ENCODE measurements at regions not wholly inside any gene's neighbourhood (a gene's known extent, or its start where the extent isn't known, plus 50 kb on each side); places are given as distances from the start of the nearest gene placed in this dataset.

DNA sequence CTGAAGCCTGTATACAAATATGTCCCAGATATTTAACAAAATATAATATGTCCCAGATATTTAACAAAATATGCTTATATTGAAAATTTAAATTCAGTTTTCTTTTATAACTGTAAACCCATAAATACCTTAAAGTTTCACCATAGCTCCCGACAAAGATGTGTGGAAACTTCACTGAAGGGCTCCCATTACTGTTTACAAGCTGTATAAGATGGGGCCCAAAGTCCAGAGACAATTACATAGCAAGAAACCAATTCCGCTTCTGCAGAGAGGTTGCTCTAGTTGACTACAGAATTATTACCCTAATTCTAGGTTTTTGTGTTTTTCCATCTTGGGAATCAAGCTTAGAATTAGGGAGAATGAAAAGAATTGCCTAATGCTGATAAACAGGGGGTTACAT, 102.6 kb upstream of the EPHA6 start:
- DNase-seq (ENCODE audit: low spot score) = no peak

- no peak for DNase-seq (ENCODE audit: low spot score)
These were observed 101.6 kb upstream of the EPHA6 start for GRCh38 chr3:96712792-96713191.

DNA sequence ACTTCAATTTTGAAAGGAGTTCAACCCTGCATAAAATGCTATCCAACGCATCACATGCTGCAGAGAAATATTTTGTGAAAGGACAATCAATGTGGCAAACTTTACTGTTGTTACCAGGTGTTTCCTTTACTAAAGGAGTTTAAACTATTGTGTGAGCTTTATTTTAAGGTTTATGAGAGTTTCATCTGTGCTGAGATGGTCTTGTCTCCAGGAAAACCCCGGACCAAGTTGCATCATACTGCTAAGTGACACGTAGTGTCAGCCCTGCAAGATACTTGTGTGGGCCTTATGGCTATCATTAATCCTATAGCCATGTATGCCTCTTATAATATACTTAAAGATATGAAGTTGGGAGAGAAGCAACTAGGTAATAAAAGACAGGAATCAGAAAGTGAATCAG, 94.5 kb upstream of the EPHA6 start:
- no peak for DNase-seq (ENCODE audit: low spot score)

DNA sequence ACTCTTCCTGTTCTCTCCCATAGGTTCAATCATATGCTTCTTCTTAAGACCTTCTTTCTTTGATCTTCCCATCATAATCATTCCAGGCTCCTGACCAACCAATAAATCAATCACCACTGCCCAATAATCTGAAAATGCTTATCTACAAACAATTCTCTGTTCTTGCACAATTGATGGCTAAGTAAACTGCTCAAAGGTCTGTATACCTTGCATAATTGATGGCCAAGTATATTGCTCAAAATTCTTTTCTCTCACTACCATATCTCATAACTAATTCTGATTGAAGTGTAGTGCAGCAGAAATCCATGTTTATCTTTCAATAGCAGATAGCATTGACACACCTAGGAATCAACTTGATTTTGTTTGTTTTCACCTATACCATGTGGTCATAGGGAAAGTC, 83.4 kb upstream of the EPHA6 start:
- DNase-seq (ENCODE audit: low spot score) = no peak

GRCh38 chr3:96734273-96735009, 80.0 kb upstream of the EPHA6 start:
- DNase-seq (ENCODE audit: low spot score) = peak; percentile 1

GRCh38 chr3:96748139-96748538, 66.3 kb upstream of the EPHA6 start:
- DNase-seq (ENCODE audit: low spot score) = no peak

DNA sequence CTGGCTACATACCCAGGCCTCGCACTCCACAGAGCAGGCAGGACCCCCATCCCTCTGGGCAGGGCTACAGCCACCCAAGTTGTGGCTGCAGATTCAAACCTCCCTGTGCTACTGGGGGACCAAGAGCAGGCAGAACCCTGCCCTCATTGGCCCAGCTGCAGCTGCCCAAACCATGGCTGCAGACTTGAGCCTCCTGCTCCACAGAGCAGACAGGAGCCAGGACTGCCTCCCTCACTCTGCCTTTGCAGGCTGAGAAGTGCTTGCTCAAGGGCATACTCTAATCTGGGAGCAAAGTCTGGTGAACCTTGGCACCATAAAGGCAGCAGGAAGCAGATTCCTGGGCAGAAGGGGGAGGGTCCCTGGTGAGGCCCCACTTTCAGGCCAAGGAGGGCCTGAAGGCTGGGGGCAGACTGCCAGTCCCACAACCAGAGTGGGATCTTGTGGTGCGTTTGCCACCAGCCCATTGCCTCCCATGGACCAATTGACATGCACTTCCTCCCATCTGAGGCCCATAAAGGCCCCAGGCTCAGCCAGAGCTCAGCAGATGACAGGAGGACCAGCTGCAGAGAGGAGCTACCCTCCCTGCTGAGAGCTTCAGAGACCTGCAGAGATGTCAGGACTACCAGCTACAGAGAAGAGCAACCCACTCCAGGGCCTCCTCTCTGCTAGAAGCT, 64.2 kb upstream of the EPHA6 start:
- no peak for DNase-seq (ENCODE audit: low spot score)

DNA sequence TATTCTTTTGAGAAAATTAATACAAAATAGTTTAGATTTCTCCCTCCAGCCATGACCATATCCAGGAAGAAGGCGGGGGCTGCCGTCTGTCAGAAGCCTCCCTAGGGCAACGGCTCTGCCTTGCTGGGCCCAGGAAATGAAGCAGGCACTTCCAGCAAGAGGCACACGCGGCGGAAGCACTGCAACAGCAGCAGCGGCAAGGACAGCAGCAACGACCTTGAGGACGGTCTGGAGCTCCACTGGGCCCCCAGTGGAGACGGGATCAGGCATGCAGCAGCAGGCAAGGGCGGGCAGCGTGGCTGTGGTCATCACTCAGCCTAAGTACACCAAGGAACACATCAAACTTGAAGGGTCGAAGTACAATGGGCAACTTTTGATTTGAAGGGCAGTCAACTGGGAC, 61.3 kb upstream of the EPHA6 start:
- no peak for DNase-seq (ENCODE audit: low spot score)

DNA sequence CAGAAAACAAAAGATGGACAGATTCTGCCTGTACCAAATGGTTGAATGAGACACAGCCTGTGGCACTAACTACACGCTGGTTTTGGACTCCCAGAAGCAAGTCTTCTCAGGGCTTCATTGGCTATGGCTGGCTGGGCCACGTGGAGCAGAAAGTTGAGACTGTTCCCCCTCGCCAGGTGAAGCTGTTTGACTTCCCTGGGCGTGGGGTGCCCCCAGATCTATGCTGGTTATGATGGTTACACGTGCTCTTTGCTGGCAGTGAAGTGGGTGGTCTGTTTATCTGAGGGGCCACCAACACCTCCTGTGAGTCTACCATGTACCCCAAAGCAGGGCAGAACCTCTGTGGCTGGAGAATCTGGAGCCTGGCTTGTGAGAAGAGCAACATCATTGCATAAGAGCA, 60.3 kb upstream of the EPHA6 start:
- no peak for DNase-seq (ENCODE audit: low spot score)

- DNase-seq (ENCODE audit: low spot score) = no peak
These were observed 58.9 kb upstream of the EPHA6 start for GRCh38 chr3:96755519-96755918.

- DNase-seq (ENCODE audit: low spot score) = no peak
These were observed 57.9 kb upstream of the EPHA6 start for GRCh38 chr3:96756516-96756915.

DNA sequence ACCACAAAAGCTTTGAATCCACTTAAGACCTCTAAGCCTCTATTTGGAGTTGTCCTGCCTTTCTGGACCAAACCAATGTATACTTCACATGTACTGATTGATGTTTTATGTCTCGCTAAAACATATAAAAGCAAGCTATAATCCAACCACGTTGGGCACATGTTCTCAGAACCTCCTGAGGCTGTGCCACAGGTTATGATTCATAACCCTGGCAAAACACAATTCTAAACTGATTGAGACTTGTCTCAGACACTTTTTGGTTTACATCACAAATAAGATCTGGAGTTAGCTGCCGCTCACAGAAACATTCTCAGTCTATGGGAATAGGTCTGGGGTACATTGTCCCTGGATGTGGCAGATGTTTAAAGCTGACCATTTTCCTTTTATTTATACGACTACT, 53.4 kb upstream of the EPHA6 start:
- no peak for DNase-seq (ENCODE audit: low spot score)

All from umbilical cord (tissue), 1 donor.